Keratinocyte (primary cell): ENCODE measurements at regions not wholly inside any gene's neighbourhood (a gene's known extent, or its start where the extent isn't known, plus 50 kb on each side); places are given as distances from the start of the nearest gene placed in this dataset.

Experiments used
- DNase-seq: peaks from one replicate; pipeline ENCODE4 v3.0.0-alpha.2; 2011; ENCODE audit warnings: low read depth, missing footprints, low spot score
- FAIRE-seq: peaks from 2 replicates; lab custom pipeline; 2011; peaks lifted over from hg19 to GRCh38; lab: Jason Lieb, UNC
- H2AFZ ChIP-seq: 2 replicates; pipeline ENCODE4 v1.6.0; 2012; ENCODE audit warnings: low read length, control low read depth, inconsistent platforms; ENCODE audit not compliant: control insufficient read depth
- H3K27ac ChIP-seq: 2 replicates; pipeline ENCODE4 v1.5.1; 2011; ENCODE audit warnings: low read length; ENCODE audit not compliant: control insufficient read depth, insufficient read depth
- H3K27me3 ChIP-seq: 3 replicates; pipeline ENCODE4 v1.6.0; 2011; ENCODE audit warnings: low read length; ENCODE audit not compliant: control insufficient read depth, insufficient read depth; ENCODE audit errors: extremely low read depth
- H3K36me3 ChIP-seq, 2 experiments: 2 replicates in 1 of 2; 3 replicates in 1 of 2; pipeline ENCODE4 v1.5.1; 2011; ENCODE audit warnings: low read length in 2 of 2, mild to moderate bottlenecking in 1 of 2; ENCODE audit not compliant: control insufficient read depth in 2 of 2, insufficient read depth in 2 of 2; ENCODE audit errors: extremely low read depth in 1 of 2
- H3K4me1 ChIP-seq: 3 replicates; pipeline ENCODE4 v1.5.1; 2011; ENCODE audit warnings: low read length; ENCODE audit not compliant: control insufficient read depth, insufficient read depth; ENCODE audit errors: extremely low read depth
- H3K4me2 ChIP-seq: 3 replicates; pipeline ENCODE4 v1.6.0; 2011; ENCODE audit warnings: low read depth, low read length; ENCODE audit not compliant: control insufficient read depth, insufficient read depth; ENCODE audit errors: extremely low read depth
- H3K4me3 ChIP-seq, 3 experiments: fragments of 200-600 bp in 1 of 3; sonication (generic) in 1 of 3; 2 replicates in 2 of 3; 3 replicates in 1 of 3; pipeline ENCODE4 v1.5.1; 2011 to 2016; ENCODE audit warnings: low read length in 3 of 3, mild to moderate bottlenecking in 3 of 3, control low read depth in 2 of 3, inconsistent platforms in 1 of 3, low read depth in 1 of 3, mixed read lengths in 1 of 3, mixed run types in 1 of 3, moderate library complexity in 1 of 3; ENCODE audit not compliant: control insufficient read depth in 2 of 3, insufficient read depth in 2 of 3; ENCODE audit errors: extremely low read depth in 1 of 3
- H3K79me2 ChIP-seq: 2 replicates; pipeline ENCODE4 v1.6.0; 2012; ENCODE audit warnings: low read length; ENCODE audit not compliant: control insufficient read depth, insufficient read depth
- H3K9ac ChIP-seq: 3 replicates; pipeline ENCODE4 v1.6.0; 2011; ENCODE audit warnings: low read length; ENCODE audit not compliant: control insufficient read depth, insufficient read depth; ENCODE audit errors: extremely low read depth
- H3K9me1 ChIP-seq: 3 replicates; pipeline ENCODE4 v1.6.0; 2011; ENCODE audit warnings: low read length; ENCODE audit not compliant: control insufficient read depth, insufficient read depth; ENCODE audit errors: extremely low read depth
- H3K9me3 ChIP-seq: 2 replicates; pipeline ENCODE4 v1.5.1; 2012; ENCODE audit warnings: low read depth, low read length; ENCODE audit not compliant: control insufficient read depth
- H4K20me1 ChIP-seq: 3 replicates; pipeline ENCODE4 v1.6.0; 2011; ENCODE audit warnings: low read length; ENCODE audit not compliant: control insufficient read depth, insufficient read depth; ENCODE audit errors: extremely low read depth
- CTCF ChIP-seq, 3 experiments: IDR thresholded peaks in 1 of 3; conservative IDR thresholded peaks in 1 of 3; optimal IDR thresholded peaks in 1 of 3; 2 replicates in 2 of 3; 3 replicates in 1 of 3; pipeline versions ENCODE3 to v1.5.1; 2011; ENCODE audit warnings: low read length in 3 of 3, mild to moderate bottlenecking in 3 of 3, moderate library complexity in 2 of 3, control low read depth in 1 of 3, inconsistent platforms in 1 of 3; ENCODE audit not compliant: insufficient read depth in 2 of 3; ENCODE audit errors: extremely low read depth in 1 of 3
- EZH2 ChIP-seq: IDR thresholded peaks from one replicate; pipeline ENCODE4 v1.6.1; 2012; ENCODE audit warnings: inconsistent platforms, mild to moderate bottlenecking, low read length, moderate library complexity
- dilution Hi-C: fragments of 300-500 bp; cut with MboI; formaldehyde crosslinking; loops from one replicate; pipeline ENCODE4 v1.7.0; 2020; ENCODE audit warnings: low sequenced_read_pairs; ENCODE audit not compliant: extremely low pct_ligation_motif_present

GRCh38 chr6:139765825-139766285, 391.4 kb upstream of the CITED2 start:
- DNase-seq = no peak
- H3K27ac ChIP-seq = no peak overlapping the region

GRCh38 chr6:139764498-139764986, 390.1 kb upstream of the CITED2 start:
- H3K9ac ChIP-seq = no peak overlapping the region
- H3K27ac ChIP-seq = peak overlapping the region; percentile 32
- peaks cover 12% of the 10 kb centered on the region for H3K4me1 ChIP-seq

More at GRCh38 chr6:139765825-139766285, 391.4 kb upstream of the CITED2 start:
- Histone ChIP-seq H3K4me2 (no peak overlapping the region), H3K4me1 (peaks cover 12% of the 10 kb centered on the region), H3K79me2 (no peaks in the 10 kb centered on the region), H2AFZ (no peak overlapping the region), H3K27me3 (no peaks in the 10 kb centered on the region), H3K4me3 (no peak overlapping the region), H4K20me1 (no peaks in the 10 kb centered on the region), H3K9me1 (no peaks in the 10 kb centered on the region), H3K9ac (no peak overlapping the region), H3K9me3 (no peaks in the 10 kb centered on the region), H3K36me3 (no peaks in the 10 kb centered on the region)
- no peak for TF ChIP-seq CTCF (optimal IDR thresholded peaks at IDR 0.05 in 1 of 3, IDR thresholded peaks at IDR 0.05 in 1 of 3, conservative IDR thresholded peaks at IDR 0.05 in 1 of 3; ENCODE audit: extremely low read depth in 1 of 3, insufficient read depth in 2 of 3, low read length in 3 of 3)
- TF ChIP-seq EZH2 = no peak
- no peak for FAIRE-seq
- dilution Hi-C loops = no loop called here

More at GRCh38 chr6:139764498-139764986, 390.1 kb upstream of the CITED2 start:
- H2AFZ ChIP-seq = peak overlapping the region; percentile 56
- no peaks in the 10 kb centered on the region for H3K36me3 ChIP-seq
- peak overlapping the region in 1 of 3 experiments; percentile 41 for H3K4me3 ChIP-seq
- no peaks in the 10 kb centered on the region for H3K9me3 ChIP-seq
- DNase-seq (peak; percentile 79), FAIRE-seq (peak; percentile 99)
- H4K20me1 ChIP-seq = no peaks in the 10 kb centered on the region
- no peaks in the 10 kb centered on the region for H3K27me3 ChIP-seq
- H3K79me2 ChIP-seq = no peaks in the 10 kb centered on the region
- dilution Hi-C loops = no loop called here
- H3K4me2 ChIP-seq = peak overlapping the region; percentile 69
- TF ChIP-seq CTCF (optimal IDR thresholded peaks at IDR 0.05 in 1 of 3, IDR thresholded peaks at IDR 0.05 in 1 of 3, conservative IDR thresholded peaks at IDR 0.05 in 1 of 3; ENCODE audit: extremely low read depth in 1 of 3, insufficient read depth in 2 of 3, low read length in 3 of 3) (no peak), EZH2 (no peak)
- H3K9me1 ChIP-seq = no peaks in the 10 kb centered on the region
